B cell (primary cell): ENCODE measurements at regions not wholly inside any gene's neighbourhood (a gene's known extent, or its start where the extent isn't known, plus 50 kb on each side); places are given as distances from the start of the nearest gene placed in this dataset.

Experiments
- CTCF ChIP-seq: fragments of 200-600 bp; IDR thresholded peaks from one replicate; pipeline ENCODE4 v1.8.0; 2022; ENCODE audit warnings: antibody characterized with exemption, mild to moderate bottlenecking
- EZH2 ChIP-seq: IDR thresholded peaks from 2 replicates; pipeline ENCODE4 v1.6.1; 2012; ENCODE audit warnings: borderline replicate concordance, low read depth, mild to moderate bottlenecking, moderate library complexity, low read length; ENCODE audit not compliant: insufficient read depth, poor library complexity, severe bottlenecking

GRCh38 chr15:93202405-93202804 is 113.4 kb upstream of the RGMA start:
- TF ChIP-seq CTCF (no peak), EZH2 (no peak)
